ENCODE measurements at regions not wholly inside any gene's neighbourhood (a gene's known extent, or its start where the extent isn't known, plus 50 kb on each side); places are given as distances from the start of the nearest gene placed in this dataset.

- no peak for ATAC-seq (ENCODE audit: low read depth)
Measured at GRCh38 chr10:108757946-108758345, 1165.4 kb downstream of the XPNPEP1 start.

GRCh38 chr10:108755646-108756045, 1167.7 kb downstream of the XPNPEP1 start:
- Histone ChIP-seq H3K4me3 (ENCODE audit: control extremely low read depth in 1 of 5, extremely low read depth in 1 of 5, insufficient read depth in 1 of 5, low read depth in 2 of 5, low read length in 4 of 5) (no peak overlapping the region), H3K36me3 (replicated peaks in 1 of 2; ENCODE audit: control extremely low read depth in 1 of 2, control insufficient read depth in 1 of 2, extremely low read depth in 1 of 2, insufficient read depth in 2 of 2, low read length in 1 of 2) (no peaks in the 10 kb centered on the region), H4K20me1 (ENCODE audit: control insufficient read depth, insufficient read depth, low read length, poor library complexity, severe bottlenecking) (no peaks in the 10 kb centered on the region), H3K9ac (ENCODE audit: low read length) (no peak overlapping the region), H3K79me2 (ENCODE audit: control insufficient read depth, insufficient read depth, low read length) (no peaks in the 10 kb centered on the region), H3K4me1 (ENCODE audit: control insufficient read depth in 2 of 2, insufficient read depth in 2 of 2, low read length in 2 of 2) (no peaks in the 10 kb centered on the region), H3K4me2 (replicated peaks; ENCODE audit: low read depth, low read length, poor library complexity, severe bottlenecking) (no peak overlapping the region), H2AFZ (ENCODE audit: insufficient read depth, low read depth, low read length, poor library complexity, severe bottlenecking) (no peak overlapping the region), H3K27me3 (replicated peaks in 1 of 4; ENCODE audit: control extremely low read depth in 1 of 4, control insufficient read depth in 3 of 4, insufficient read depth in 4 of 4, low read length in 3 of 4) (no peaks in the 10 kb centered on the region), H3K9me3 (ENCODE audit: control extremely low read depth in 1 of 3, control insufficient read depth in 2 of 3, insufficient read depth in 1 of 3, low read length in 2 of 3) (no peaks in the 10 kb centered on the region), H3K27ac (ENCODE audit: low read length in 2 of 2) (no peak overlapping the region)
- whole genome bisulfite sequencing (ENCODE audit: insufficient coverage), result no CpG with 5 or more reads among the region's 1 CpG
- Mint-ChIP-seq H3K4me3 (no peak overlapping the region), H3K27ac (no peak overlapping the region), H3K27me3 (no peaks in the 10 kb centered on the region), H3K4me1 (no peaks in the 10 kb centered on the region), H3K9me3 (ENCODE audit: insufficient read depth) (no peaks in the 10 kb centered on the region)
- ChIA-PET POLR2A (no interaction called here), CTCF (interaction anchor here (0.6 to 0.7 kb wide), 2 partner anchors 17 to 250 kb away, joined by 3 read pairs; no protein-coding TSS in a partner anchor)
- DNase-seq, result no peak
- no peak for TF ChIP-seq EZH2 (IDR thresholded peaks at IDR 0.05; ENCODE audit: borderline replicate concordance, insufficient read depth, low read depth, low read length, poor library complexity, severe bottlenecking)
- TF ChIP-seq, protein P1, sequence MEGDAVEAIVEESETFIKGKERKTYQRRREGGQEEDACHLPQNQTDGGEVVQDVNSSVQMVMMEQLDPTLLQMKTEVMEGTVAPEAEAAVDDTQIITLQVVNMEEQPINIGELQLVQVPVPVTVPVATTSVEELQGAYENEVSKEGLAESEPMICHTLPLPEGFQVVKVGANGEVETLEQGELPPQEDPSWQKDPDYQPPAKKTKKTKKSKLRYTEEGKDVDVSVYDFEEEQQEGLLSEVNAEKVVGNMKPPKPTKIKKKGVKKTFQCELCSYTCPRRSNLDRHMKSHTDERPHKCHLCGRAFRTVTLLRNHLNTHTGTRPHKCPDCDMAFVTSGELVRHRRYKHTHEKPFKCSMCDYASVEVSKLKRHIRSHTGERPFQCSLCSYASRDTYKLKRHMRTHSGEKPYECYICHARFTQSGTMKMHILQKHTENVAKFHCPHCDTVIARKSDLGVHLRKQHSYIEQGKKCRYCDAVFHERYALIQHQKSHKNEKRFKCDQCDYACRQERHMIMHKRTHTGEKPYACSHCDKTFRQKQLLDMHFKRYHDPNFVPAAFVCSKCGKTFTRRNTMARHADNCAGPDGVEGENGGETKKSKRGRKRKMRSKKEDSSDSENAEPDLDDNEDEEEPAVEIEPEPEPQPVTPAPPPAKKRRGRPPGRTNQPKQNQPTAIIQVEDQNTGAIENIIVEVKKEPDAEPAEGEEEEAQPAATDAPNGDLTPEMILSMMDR (IDR thresholded peaks at IDR 0.05), result no peak
- intact Hi-C loops (cut with micrococcal nuclease), result no loop called here
- ATAC-seq (ENCODE audit: low read depth), result no peak

More at GRCh38 chr10:108757946-108758345, 1165.4 kb downstream of the XPNPEP1 start:
- Mint-ChIP-seq H3K9me3 (ENCODE audit: insufficient read depth) (no peaks in the 10 kb centered on the region), H3K4me3 (no peak overlapping the region), H3K4me1 (no peaks in the 10 kb centered on the region), H3K27ac (no peak overlapping the region), H3K27me3 (no peaks in the 10 kb centered on the region)
- DNase-seq, result no peak
- CTCF ChIA-PET, result no interaction called here
- no peak overlapping the region for H2AFZ ChIP-seq (ENCODE audit: insufficient read depth, low read depth, low read length, poor library complexity, severe bottlenecking)
- H3K27ac ChIP-seq (ENCODE audit: low read length in 2 of 2), result no peak overlapping the region
- TF ChIP-seq, protein P1 (IDR thresholded peaks at IDR 0.05), result no peak
- TF ChIP-seq EZH2 (IDR thresholded peaks at IDR 0.05; ENCODE audit: borderline replicate concordance, insufficient read depth, low read depth, low read length, poor library complexity, severe bottlenecking), result no peak
- WGBS (ENCODE audit: insufficient coverage), result 44% methylated on average over 1 of the region's 1 CpG
- no peaks in the 10 kb centered on the region for H3K79me2 ChIP-seq (ENCODE audit: control insufficient read depth, insufficient read depth, low read length)
- intact Hi-C loops (cut with micrococcal nuclease), result no loop called here
- H3K9ac ChIP-seq (ENCODE audit: low read length), result no peak overlapping the region
- no peaks in the 10 kb centered on the region for H3K27me3 ChIP-seq (replicated peaks in 1 of 4; ENCODE audit: control extremely low read depth in 1 of 4, control insufficient read depth in 3 of 4, insufficient read depth in 4 of 4, low read length in 3 of 4)
- no peaks in the 10 kb centered on the region for H3K36me3 ChIP-seq (replicated peaks in 1 of 2; ENCODE audit: control extremely low read depth in 1 of 2, control insufficient read depth in 1 of 2, extremely low read depth in 1 of 2, insufficient read depth in 2 of 2, low read length in 1 of 2)
- POLR2A ChIA-PET, result no interaction called here
- no peaks in the 10 kb centered on the region for H3K4me1 ChIP-seq (ENCODE audit: control insufficient read depth in 2 of 2, insufficient read depth in 2 of 2, low read length in 2 of 2)
- H4K20me1 ChIP-seq (ENCODE audit: control insufficient read depth, insufficient read depth, low read length, poor library complexity, severe bottlenecking), result no peaks in the 10 kb centered on the region
- no peak overlapping the region for H3K4me2 ChIP-seq (replicated peaks; ENCODE audit: low read depth, low read length, poor library complexity, severe bottlenecking)
- H3K9me3 ChIP-seq (ENCODE audit: control extremely low read depth in 1 of 3, control insufficient read depth in 2 of 3, insufficient read depth in 1 of 3, low read length in 2 of 3), result no peaks in the 10 kb centered on the region
- no peak overlapping the region for H3K4me3 ChIP-seq (ENCODE audit: control extremely low read depth in 1 of 5, extremely low read depth in 1 of 5, insufficient read depth in 1 of 5, low read depth in 2 of 5, low read length in 4 of 5)

Data from B cell (primary cell).